Mesenchymal stem cell (in vitro differentiated cells and primary cell): ENCODE measurements at regions not wholly inside any gene's neighbourhood (a gene's known extent, or its start where the extent isn't known, plus 50 kb on each side); places are given as distances from the start of the nearest gene placed in this dataset.

Experiments
- DNase-seq: peaks from one replicate; pipeline ENCODE4 v3.0.0-alpha.2; 2013
- H2AFZ ChIP-seq: one replicate; pipeline ENCODE4 v1.6.1; 2013; ENCODE audit warnings: low read depth, mild to moderate bottlenecking, control low read depth, inconsistent platforms, low read length, moderate library complexity
- H2AK5ac ChIP-seq: 2 replicates; pipeline ENCODE4 v1.6.1; 2013; ENCODE audit warnings: low read length, moderate library complexity, mild to moderate bottlenecking, inconsistent platforms; ENCODE audit not compliant: severe bottlenecking
- H2BK120ac ChIP-seq: one replicate; pipeline ENCODE4 v1.6.1; 2013; ENCODE audit warnings: low read depth, mild to moderate bottlenecking, inconsistent platforms, low read length, moderate library complexity
- H2BK12ac ChIP-seq, 2 experiments: one replicate each; pipeline ENCODE4 v1.6.1; 2013; ENCODE audit warnings: inconsistent platforms in 2 of 2, low read length in 2 of 2, mild to moderate bottlenecking in 2 of 2, moderate library complexity in 2 of 2, control low read depth in 1 of 2
- H2BK15ac ChIP-seq: one replicate; pipeline ENCODE4 v1.6.1; 2013; ENCODE audit warnings: mild to moderate bottlenecking, low read depth, inconsistent platforms; ENCODE audit not compliant: poor library complexity, severe bottlenecking
- H2BK5ac ChIP-seq: 2 replicates; pipeline ENCODE4 v1.6.1; 2013; ENCODE audit warnings: low read depth, mild to moderate bottlenecking, low read length, control low read depth, inconsistent platforms; ENCODE audit not compliant: poor library complexity, severe bottlenecking
- H3K14ac ChIP-seq, 2 experiments: one replicate each; pipeline ENCODE4 v1.6.1; 2013; ENCODE audit warnings: inconsistent platforms in 2 of 2, low read length in 2 of 2, control low read depth in 1 of 2, mild to moderate bottlenecking in 1 of 2, moderate library complexity in 1 of 2
- H3K18ac ChIP-seq, 2 experiments: one replicate each; pipeline ENCODE4 v1.6.1; 2013; ENCODE audit warnings: inconsistent platforms in 2 of 2, low read length in 2 of 2, control low read depth in 1 of 2, low read depth in 1 of 2, mild to moderate bottlenecking in 1 of 2
- H3K23ac ChIP-seq, 2 experiments: one replicate each; pipeline ENCODE4 v1.6.1; 2013; ENCODE audit warnings: inconsistent platforms in 2 of 2, low read length in 2 of 2, mild to moderate bottlenecking in 2 of 2, moderate library complexity in 2 of 2, control low read depth in 1 of 2
- H3K27ac ChIP-seq: 2 replicates; pipeline ENCODE4 v1.5.1; 2013; ENCODE audit warnings: mild to moderate bottlenecking, moderate library complexity, low read length, control low read depth, inconsistent platforms; ENCODE audit not compliant: poor library complexity, severe bottlenecking
- H3K27me3 ChIP-seq, 2 experiments: 2 replicates each; pipeline versions ENCODE4 v1.6.1 to v1.7.0; 2013; ENCODE audit warnings: low read length in 2 of 2, mild to moderate bottlenecking in 2 of 2, moderate library complexity in 2 of 2, control low read depth in 1 of 2, inconsistent platforms in 1 of 2; ENCODE audit not compliant: control insufficient read depth in 1 of 2, insufficient read depth in 1 of 2
- H3K36me3 ChIP-seq, 2 experiments: 2 replicates each; pipeline versions ENCODE4 v1.6.1 to v1.7.0; 2013; ENCODE audit warnings: low read length in 2 of 2, control low read depth in 1 of 2, inconsistent platforms in 1 of 2, low read depth in 1 of 2, mild to moderate bottlenecking in 1 of 2; ENCODE audit not compliant: insufficient read depth in 2 of 2, control insufficient read depth in 1 of 2
- H3K4ac ChIP-seq, 2 experiments: one replicate each; pipeline ENCODE4 v1.6.1; 2013; ENCODE audit warnings: inconsistent platforms in 2 of 2, low read length in 2 of 2, mild to moderate bottlenecking in 2 of 2, moderate library complexity in 2 of 2, control low read depth in 1 of 2, low read depth in 1 of 2
- H3K4me1 ChIP-seq: 2 replicates; pipeline ENCODE4 v1.6.1; 2013; ENCODE audit warnings: low read depth, low read length, control low read depth; ENCODE audit not compliant: control insufficient read depth, insufficient read depth
- H3K4me2 ChIP-seq: 2 replicates; pipeline ENCODE4 v1.6.1; 2013; ENCODE audit warnings: low read length, mild to moderate bottlenecking, inconsistent platforms; ENCODE audit not compliant: poor library complexity, severe bottlenecking
- H3K4me3 ChIP-seq, 2 experiments: 2 replicates each; pipeline versions ENCODE4 v1.5.1 to v1.7.0; 2013; ENCODE audit warnings: low read length in 2 of 2, mild to moderate bottlenecking in 2 of 2, control low read depth in 1 of 2, low read depth in 1 of 2; ENCODE audit not compliant: insufficient read depth in 1 of 2
- H3K79me1 ChIP-seq: replicated peaks from 2 replicates; pipeline ENCODE4 v1.6.1; 2013; ENCODE audit warnings: mild to moderate bottlenecking, control low read depth, low read length, inconsistent platforms; ENCODE audit not compliant: poor library complexity, severe bottlenecking
- H3K9ac ChIP-seq: 2 replicates; pipeline ENCODE4 v1.7.0; 2013; ENCODE audit warnings: mild to moderate bottlenecking, low read length, moderate library complexity
- H3K9me3 ChIP-seq: 2 replicates; pipeline ENCODE4 v1.7.0; 2013; ENCODE audit warnings: mild to moderate bottlenecking, low read length; ENCODE audit not compliant: control insufficient read depth
- H4K8ac ChIP-seq: one replicate; pipeline ENCODE4 v1.6.1; 2013; ENCODE audit warnings: inconsistent platforms, mild to moderate bottlenecking, low read length, moderate library complexity
- H4K91ac ChIP-seq: one replicate; pipeline ENCODE4 v1.6.1; 2013; ENCODE audit warnings: mild to moderate bottlenecking, low read length, inconsistent platforms
- WGBS: methylation state at CpG from one replicate; pipeline ENCODE4 v1.1.7; 2013; ENCODE audit warnings: mixed read lengths; 5-methylcytosine and 5-hydroxymethylcytosine counted together

- no peak overlapping the region for H2BK15ac ChIP-seq
- no peak overlapping the region for H2BK120ac ChIP-seq
- no peak overlapping the region for H4K91ac ChIP-seq
Observed at GRCh38 chr9:1455766-1456165, 405.6 kb downstream of the DMRT2 start.

GRCh38 chr9:1456301-1457024 lies 406.3 kb downstream of the DMRT2 start:
- Histone ChIP-seq H3K4ac (no peak overlapping the region), H3K9ac (no peak overlapping the region), H3K4me1 (no peaks in the 10 kb centered on the region), H2BK5ac (no peak overlapping the region), H3K23ac (no peak overlapping the region), H3K18ac (no peak overlapping the region), H2AK5ac (no peak overlapping the region), H3K9me3 (no peaks in the 10 kb centered on the region), H3K14ac (no peak overlapping the region), H2BK12ac (no peak overlapping the region), H2BK15ac (no peak overlapping the region), H3K36me3 (no peaks in the 10 kb centered on the region), H4K91ac (no peak overlapping the region), H3K4me2 (no peak overlapping the region), H2AFZ (no peak overlapping the region), H4K8ac (no peak overlapping the region), H3K4me3 (no peak overlapping the region), H3K27me3 (peaks cover 0 to 50% of the 10 kb centered on the region in 2 experiments), H3K27ac (no peak overlapping the region), H2BK120ac (no peak overlapping the region), H3K79me1 (no peaks in the 10 kb centered on the region)
- 82% methylated on average over 4 of the region's 4 CpGs for WGBS
- DNase-seq = no peak

More at GRCh38 chr9:1455766-1456165, 405.6 kb downstream of the DMRT2 start:
- no peak overlapping the region for H2BK12ac ChIP-seq
- no peak overlapping the region for H2AFZ ChIP-seq
- no peak overlapping the region for H3K4ac ChIP-seq
- no peaks in the 10 kb centered on the region for H3K4me1 ChIP-seq
- 37% methylated on average over 4 of the region's 4 CpGs for WGBS
- no peak overlapping the region for H2BK5ac ChIP-seq
- DNase-seq = no peak
- no peaks in the 10 kb centered on the region for H3K79me1 ChIP-seq
- H3K4me2 ChIP-seq = no peak overlapping the region
- H3K9me3 ChIP-seq = no peaks in the 10 kb centered on the region
- no peak overlapping the region for H4K8ac ChIP-seq
- no peak overlapping the region for H3K27ac ChIP-seq
- no peak overlapping the region for H3K18ac ChIP-seq
- H3K9ac ChIP-seq = no peak overlapping the region
- no peak overlapping the region for H3K23ac ChIP-seq
- no peaks in the 10 kb centered on the region for H3K36me3 ChIP-seq
- H2AK5ac ChIP-seq = no peak overlapping the region
- H3K4me3 ChIP-seq = no peak overlapping the region
- no peak overlapping the region for H3K14ac ChIP-seq
- H3K27me3 ChIP-seq = peaks cover 0 to 43% of the 10 kb centered on the region in 2 experiments

- Histone ChIP-seq H2BK120ac (no peak overlapping the region), H3K27me3 (peaks cover 0 to 60% of the 10 kb centered on the region in 2 experiments), H3K4ac (no peak overlapping the region), H3K14ac (no peak overlapping the region), H3K4me1 (no peaks in the 10 kb centered on the region), H3K23ac (no peak overlapping the region), H3K79me1 (no peaks in the 10 kb centered on the region), H2BK12ac (no peak overlapping the region), H3K9me3 (no peaks in the 10 kb centered on the region), H2AK5ac (no peak overlapping the region), H4K8ac (no peak overlapping the region), H3K36me3 (no peaks in the 10 kb centered on the region), H3K27ac (no peak overlapping the region), H2AFZ (no peak overlapping the region), H2BK5ac (no peak overlapping the region), H4K91ac (no peak overlapping the region), H3K18ac (no peak overlapping the region), H3K4me3 (no peak overlapping the region), H2BK15ac (no peak overlapping the region), H3K9ac (no peak overlapping the region), H3K4me2 (no peak overlapping the region)
- no CpG with 5 or more reads among the region's 2 CpGs for whole genome bisulfite sequencing
- no peak for DNase-seq
Observed at GRCh38 chr9:1457460-1457859, 407.3 kb downstream of the DMRT2 start.

GRCh38 chr9:1458503-1458902 lies 408.3 kb downstream of the DMRT2 start:
- Histone ChIP-seq H4K91ac (no peak overlapping the region), H2BK5ac (no peak overlapping the region), H2AFZ (no peak overlapping the region), H3K36me3 (no peaks in the 10 kb centered on the region), H3K4me2 (no peak overlapping the region), H3K9me3 (no peaks in the 10 kb centered on the region), H2AK5ac (no peak overlapping the region), H2BK15ac (no peak overlapping the region), H3K27ac (no peak overlapping the region), H3K18ac (no peak overlapping the region), H3K27me3 (peaks cover 0 to 66% of the 10 kb centered on the region in 2 experiments), H3K14ac (no peak overlapping the region), H2BK120ac (no peak overlapping the region), H3K4ac (no peak overlapping the region), H3K23ac (no peak overlapping the region), H3K79me1 (no peaks in the 10 kb centered on the region), H4K8ac (no peak overlapping the region), H2BK12ac (no peak overlapping the region), H3K4me1 (no peaks in the 10 kb centered on the region), H3K9ac (no peak overlapping the region), H3K4me3 (no peak overlapping the region)
- DNase-seq = no peak
